Thyroid gland (tissue), 4 donors: ENCODE measurements at regions not wholly inside any gene's neighbourhood (a gene's known extent, or its start where the extent isn't known, plus 50 kb on each side); places are given as distances from the start of the nearest gene placed in this dataset.
A peak's percentile ranks its signal among the peaks of the same experiment; 100 is the strongest.
"Not testable (repeated sequence)": the region's sequence is repeated elsewhere in the genome, so short reads cannot be mapped to it uniquely, and the experiment has no call there.

Experiments used
- DNase-seq, 2 donors: peaks; one replicate each; pipeline ENCODE4 v3.0.0-alpha.2; 2019
- H3K27ac ChIP-seq, 3 donors: fragments of 200-600 bp; sonication (generic); 1 replicate in 2 of 3; 2 replicates in 1 of 3; pipeline ENCODE4 v1.5.1; 2016 to 2019; ENCODE audit warnings: mild to moderate bottlenecking in 1 of 3, moderate library complexity in 1 of 3
- H3K27me3 ChIP-seq: fragments of 200-600 bp; sonication (generic); one replicate; pipeline ENCODE4 v1.5.1; 2019
- H3K36me3 ChIP-seq, 2 donors: fragments of 200-600 bp; sonication (generic); one replicate each; pipeline ENCODE4 v1.5.1; 2016 to 2019
- H3K4me1 ChIP-seq, 2 donors: fragments of 200-600 bp; sonication (generic); one replicate each; pipeline ENCODE4 v1.5.1; 2017 to 2019
- H3K4me3 ChIP-seq, 3 donors: fragments of 200-600 bp; sonication (generic); replicated peaks in 1 of 3; 1 replicate in 2 of 3; 2 replicates in 1 of 3; pipeline ENCODE4 v1.5.1; 2016; ENCODE audit warnings: mild to moderate bottlenecking in 1 of 3
- H3K9me3 ChIP-seq: fragments of 200-600 bp; sonication (generic); one replicate; pipeline ENCODE4 v1.5.1; 2017
- CTCF ChIP-seq, 6 experiments: fragments of 200-600 bp in 3 of 6; fragments of 450-650 bp in 3 of 6; sonication (generic) in 3 of 6; IDR thresholded peaks; one replicate each; pipeline ENCODE4 v1.5.1; 2016 to 2019; ENCODE audit warnings: antibody characterized with exemption in 6 of 6, mild to moderate bottlenecking in 2 of 6, inconsistent platforms in 1 of 6, moderate library complexity in 1 of 6
- WGBS, 2 donors: methylation state at CpG; one replicate each; pipeline ENCODE4 v1.1.5; 2017; 5-methylcytosine and 5-hydroxymethylcytosine counted together
- intact Hi-C: fragments of 100-400 bp; cut with DNase I; formaldehyde crosslinking; loops from one replicate; pipeline ENCODE4 v1.15.1; 2023

GRCh38 chr10:87416892-87417291, 59.3 kb downstream of the NUTM2D start:
- H3K36me3 ChIP-seq, H3K27ac ChIP-seq, H3K27me3 ChIP-seq, DNase-seq, intact Hi-C loops, H3K4me3 ChIP-seq, H3K9me3 ChIP-seq, H3K4me1 ChIP-seq: not testable (repeated sequence)
- WGBS, 2 donors = 65 to 66% methylated on average over 3 of the region's 3 CpGs

GRCh38 chr10:87422641-87423040, 65.1 kb downstream of the NUTM2D start:
- H3K36me3 ChIP-seq, H3K27ac ChIP-seq, H3K4me3 ChIP-seq, H3K27me3 ChIP-seq, H3K4me1 ChIP-seq, H3K9me3 ChIP-seq, DNase-seq, intact Hi-C loops: not testable (repeated sequence)

- DNase-seq, intact Hi-C loops: not testable (repeated sequence)
- WGBS, 2 donors = 71 to 78% methylated on average over 3 of the region's 3 CpGs
These were observed 67.3 kb downstream of the NUTM2D start for GRCh38 chr10:87424697-87425373.

GRCh38 chr10:87433836-87434235, 70.9 kb upstream of the MINPP1 start:
- WGBS, 2 donors = 60 to 100% methylated on average over 1 of the region's 4 CpGs
- H3K4me3 ChIP-seq, H3K4me1 ChIP-seq, H3K9me3 ChIP-seq, intact Hi-C loops, DNase-seq, H3K27ac ChIP-seq, H3K36me3 ChIP-seq, H3K27me3 ChIP-seq: not testable (repeated sequence)

More at GRCh38 chr10:87424697-87425373, 67.3 kb downstream of the NUTM2D start:
- not testable (repeated sequence) for H3K9me3 ChIP-seq, H3K4me1 ChIP-seq, H3K27ac ChIP-seq, H3K36me3 ChIP-seq, H3K27me3 ChIP-seq, H3K4me3 ChIP-seq

GRCh38 chr10:87435295-87435826, 69.3 kb upstream of the MINPP1 start:
- H3K27ac ChIP-seq, H3K9me3 ChIP-seq, intact Hi-C loops, H3K4me3 ChIP-seq, H3K36me3 ChIP-seq, H3K27me3 ChIP-seq, H3K4me1 ChIP-seq, DNase-seq: not testable (repeated sequence)
- 89 to 94% methylated on average over 2 of the region's 3 CpGs for WGBS, 2 donors

- H3K27me3 ChIP-seq, H3K4me1 ChIP-seq, H3K27ac ChIP-seq, intact Hi-C loops, H3K9me3 ChIP-seq, H3K4me3 ChIP-seq, H3K36me3 ChIP-seq: not testable (repeated sequence)
- no CpG with 5 or more reads among the region's 14 CpGs for WGBS, 2 donors
- DNase-seq = peak; percentile 31 to 37
- TF ChIP-seq CTCF (IDR thresholded peaks at IDR 0.05) = peak in 2 of 6 experiments; percentile 18 to 25
These were observed 68.6 kb upstream of the MINPP1 start for GRCh38 chr10:87436104-87436503.

- H3K27me3 ChIP-seq, H3K9me3 ChIP-seq, intact Hi-C loops, H3K27ac ChIP-seq, H3K4me3 ChIP-seq, DNase-seq, H3K36me3 ChIP-seq, H3K4me1 ChIP-seq: not testable (repeated sequence)
- 82% methylated on average over 1 to 2 of the region's 2 CpGs for WGBS, 2 donors
These were observed 67.2 kb upstream of the MINPP1 start for GRCh38 chr10:87437450-87437849.
